ENCODE measurements at regions not wholly inside any gene's neighbourhood (a gene's known extent, or its start where the extent isn't known, plus 50 kb on each side); places are given as distances from the start of the nearest gene placed in this dataset.
"Not testable (repeated sequence)": the region's sequence is repeated elsewhere in the genome, so short reads cannot be mapped to it uniquely, and the experiment has no call there.

DNA sequence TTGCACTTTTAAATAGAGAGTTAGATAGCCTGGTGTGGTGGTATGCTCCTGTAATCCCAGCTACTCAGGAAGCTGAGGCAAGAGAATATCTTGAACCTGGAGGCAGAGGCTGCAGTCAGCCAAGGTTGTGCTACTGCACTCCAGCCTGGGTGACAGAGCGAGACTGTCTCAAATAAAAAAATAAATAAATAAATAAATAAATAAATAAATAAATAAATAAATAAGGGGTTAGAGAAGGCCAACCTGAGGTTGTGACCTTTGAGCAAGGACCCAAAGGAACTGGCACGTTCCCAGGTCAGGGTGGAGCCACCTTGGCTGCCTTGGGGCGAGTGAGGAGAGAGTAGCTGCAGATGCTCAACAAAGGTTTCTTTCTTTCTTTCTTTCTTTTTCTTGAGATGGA, 65.3 kb upstream of the TENM4 start:
- no peaks in the 10 kb centered on the region for H3K36me3 ChIP-seq
- TF ChIP-seq POLR2A (IDR thresholded peaks at IDR 0.05), result no peak
- DNase-seq, result no peak
- no peaks in the 10 kb centered on the region for H3K27me3 ChIP-seq
- H3K9me3 ChIP-seq, result no peaks in the 10 kb centered on the region
- no peak overlapping the region for H3K27ac ChIP-seq
- H3K4me1 ChIP-seq, result no peaks in the 10 kb centered on the region
- H3K4me3 ChIP-seq, result no peak overlapping the region

DNA sequence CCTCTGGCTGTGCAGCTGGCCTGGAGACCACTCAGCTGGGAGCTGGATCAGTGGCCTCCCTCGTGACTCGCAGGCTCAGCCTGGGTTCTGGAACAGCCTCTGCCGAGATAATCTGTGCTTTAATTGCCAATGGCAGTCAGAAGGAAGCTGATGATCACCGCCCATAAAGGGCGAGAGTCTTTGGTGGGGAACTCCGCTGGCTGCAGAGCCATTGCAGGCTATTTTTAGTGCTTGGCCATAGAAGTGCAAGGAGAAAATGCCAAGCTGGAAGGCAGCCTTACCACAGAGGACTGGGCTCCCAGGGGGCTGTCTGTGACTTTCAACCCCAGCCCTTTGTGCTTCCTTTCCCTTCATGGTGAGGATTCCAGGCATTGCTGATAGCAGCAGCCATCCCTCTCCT, 62.2 kb upstream of the TENM4 start:
- no peaks in the 10 kb centered on the region for H3K36me3 ChIP-seq
- no peaks in the 10 kb centered on the region for H3K27me3 ChIP-seq
- no peak overlapping the region for H3K4me3 ChIP-seq
- no peak overlapping the region for H3K27ac ChIP-seq
- no peak for TF ChIP-seq POLR2A (IDR thresholded peaks at IDR 0.05)
- TF ChIP-seq, protein P1, sequence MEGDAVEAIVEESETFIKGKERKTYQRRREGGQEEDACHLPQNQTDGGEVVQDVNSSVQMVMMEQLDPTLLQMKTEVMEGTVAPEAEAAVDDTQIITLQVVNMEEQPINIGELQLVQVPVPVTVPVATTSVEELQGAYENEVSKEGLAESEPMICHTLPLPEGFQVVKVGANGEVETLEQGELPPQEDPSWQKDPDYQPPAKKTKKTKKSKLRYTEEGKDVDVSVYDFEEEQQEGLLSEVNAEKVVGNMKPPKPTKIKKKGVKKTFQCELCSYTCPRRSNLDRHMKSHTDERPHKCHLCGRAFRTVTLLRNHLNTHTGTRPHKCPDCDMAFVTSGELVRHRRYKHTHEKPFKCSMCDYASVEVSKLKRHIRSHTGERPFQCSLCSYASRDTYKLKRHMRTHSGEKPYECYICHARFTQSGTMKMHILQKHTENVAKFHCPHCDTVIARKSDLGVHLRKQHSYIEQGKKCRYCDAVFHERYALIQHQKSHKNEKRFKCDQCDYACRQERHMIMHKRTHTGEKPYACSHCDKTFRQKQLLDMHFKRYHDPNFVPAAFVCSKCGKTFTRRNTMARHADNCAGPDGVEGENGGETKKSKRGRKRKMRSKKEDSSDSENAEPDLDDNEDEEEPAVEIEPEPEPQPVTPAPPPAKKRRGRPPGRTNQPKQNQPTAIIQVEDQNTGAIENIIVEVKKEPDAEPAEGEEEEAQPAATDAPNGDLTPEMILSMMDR (IDR thresholded peaks at IDR 0.05), result no peak
- H3K9me3 ChIP-seq, result no peaks in the 10 kb centered on the region
- H3K4me1 ChIP-seq, result no peaks in the 10 kb centered on the region
- no peak for DNase-seq

DNA sequence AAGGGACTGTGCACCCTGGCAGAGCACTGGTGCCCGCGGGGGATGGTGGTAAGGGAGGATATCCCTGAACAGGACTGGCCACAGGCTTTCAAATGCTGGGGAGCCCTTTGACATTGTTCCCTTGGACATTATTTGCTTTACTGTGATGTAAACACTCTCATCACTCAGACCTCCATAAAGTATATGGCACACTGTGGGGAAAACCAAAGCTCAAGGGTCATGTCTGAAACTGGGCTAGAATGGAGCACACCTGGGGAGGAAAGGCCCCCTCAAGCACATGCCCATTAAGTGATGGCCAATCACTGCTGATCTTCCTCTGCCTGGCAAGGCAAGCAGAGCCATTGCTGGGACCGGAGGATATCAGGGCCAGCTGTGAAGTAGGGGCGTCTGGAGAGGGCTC, 60.9 kb upstream of the TENM4 start:
- TF ChIP-seq, protein P1 (IDR thresholded peaks at IDR 0.05), result no peak
- no peak for TF ChIP-seq POLR2A (IDR thresholded peaks at IDR 0.05)
- H3K27me3 ChIP-seq, result no peaks in the 10 kb centered on the region
- no peaks in the 10 kb centered on the region for H3K4me1 ChIP-seq
- H3K9me3 ChIP-seq, result no peaks in the 10 kb centered on the region
- H3K36me3 ChIP-seq, result no peaks in the 10 kb centered on the region
- DNase-seq, result no peak
- H3K4me3 ChIP-seq, result no peak overlapping the region
- no peak overlapping the region for H3K27ac ChIP-seq

DNA sequence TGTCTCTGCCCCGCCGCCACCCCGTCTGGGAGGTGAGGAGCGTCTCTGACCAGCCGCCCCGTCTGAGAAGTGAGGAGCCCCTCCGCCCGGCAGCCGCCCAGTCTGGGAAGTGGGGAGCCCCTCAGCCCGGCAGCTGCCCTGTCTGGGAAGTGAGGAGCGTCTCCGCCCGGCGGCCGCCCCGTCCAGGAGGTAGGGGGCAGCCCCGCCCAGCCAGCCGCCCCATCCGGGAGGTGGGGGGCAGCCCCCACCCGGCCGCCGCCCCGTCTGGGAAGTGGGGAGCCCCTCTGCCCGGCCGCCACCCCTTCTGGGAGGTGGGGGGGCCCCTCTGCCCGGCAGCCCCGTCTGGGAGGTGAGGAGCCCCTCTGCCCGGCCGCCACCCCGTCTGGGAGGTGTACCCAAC, 59.1 kb upstream of the TENM4 start:
- not testable (repeated sequence) for H3K4me1 ChIP-seq, H3K4me3 ChIP-seq, DNase-seq, H3K9me3 ChIP-seq, H3K36me3 ChIP-seq, H3K27me3 ChIP-seq, H3K27ac ChIP-seq

DNA sequence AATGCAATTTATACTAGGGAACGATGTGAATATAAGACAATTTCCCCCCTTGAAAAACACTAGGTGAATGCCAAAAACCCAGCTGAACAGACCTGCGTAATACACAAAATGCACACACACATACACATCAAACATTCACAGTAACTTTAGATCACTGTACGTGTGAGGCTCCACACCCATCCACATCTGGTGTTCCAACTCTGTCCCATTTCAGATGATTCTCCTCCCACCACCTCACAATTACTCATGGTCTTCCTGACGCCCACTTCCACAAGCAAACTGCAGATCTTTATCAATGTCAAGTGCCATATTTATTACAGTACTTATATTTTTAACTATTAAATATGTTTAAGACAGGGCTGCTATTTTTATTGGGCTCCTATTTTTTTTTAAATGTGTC, 57.8 kb upstream of the TENM4 start:
- no peak for TF ChIP-seq POLR2A (IDR thresholded peaks at IDR 0.05)
- TF ChIP-seq, protein P1 (IDR thresholded peaks at IDR 0.05), result no peak

DNA sequence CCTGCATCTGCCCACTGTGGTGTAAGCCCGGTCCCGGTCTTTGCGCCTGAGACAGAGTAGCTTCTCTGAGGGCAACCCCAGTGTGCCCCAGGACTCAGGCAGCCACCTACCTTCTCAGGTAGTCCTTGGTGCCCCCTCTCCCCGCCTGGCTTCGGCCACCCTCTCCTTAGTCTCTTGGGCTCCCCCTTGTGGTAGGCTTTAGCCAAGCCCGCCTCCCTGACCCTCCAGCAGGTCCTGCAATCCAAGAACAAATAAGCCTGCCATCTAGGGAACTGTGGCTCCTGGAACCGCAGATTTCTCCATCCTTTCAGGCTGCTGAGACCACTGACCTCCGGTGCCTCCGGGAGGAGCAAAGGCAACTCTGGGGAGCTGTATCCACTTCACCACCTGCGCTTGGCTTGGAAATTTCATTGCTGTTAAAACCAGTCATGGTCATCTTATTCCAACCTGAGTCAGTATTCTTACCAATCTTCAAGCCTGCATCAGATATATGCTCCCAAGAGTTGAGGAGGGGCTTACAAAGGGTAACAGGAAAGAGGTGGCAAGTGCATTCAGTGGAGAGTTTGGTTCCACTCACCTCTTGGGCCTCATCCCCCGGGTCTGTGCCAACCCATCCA, 52.8 kb upstream of the TENM4 start:
- Histone ChIP-seq H3K4me1 (no peaks in the 10 kb centered on the region), H3K27ac (no peak overlapping the region), H3K9me3 (no peaks in the 10 kb centered on the region), H3K36me3 (no peaks in the 10 kb centered on the region), H3K27me3 (no peaks in the 10 kb centered on the region), H3K4me3 (no peak overlapping the region)
- TF ChIP-seq, protein P1 (IDR thresholded peaks at IDR 0.05), result peak; percentile 1 to 72 (median 47)
- no peak for TF ChIP-seq POLR2A (IDR thresholded peaks at IDR 0.05)
- DNase-seq, result peak; percentile 54 to 77 (median 61)

More for the DNA sequence above, 57.8 kb upstream of the TENM4 start:
- Histone ChIP-seq H3K27me3 (no peaks in the 10 kb centered on the region), H3K4me3 (no peak overlapping the region), H3K27ac (no peak overlapping the region), H3K9me3 (no peaks in the 10 kb centered on the region), H3K4me1 (no peaks in the 10 kb centered on the region), H3K36me3 (no peaks in the 10 kb centered on the region)
- no peak for DNase-seq

DNA sequence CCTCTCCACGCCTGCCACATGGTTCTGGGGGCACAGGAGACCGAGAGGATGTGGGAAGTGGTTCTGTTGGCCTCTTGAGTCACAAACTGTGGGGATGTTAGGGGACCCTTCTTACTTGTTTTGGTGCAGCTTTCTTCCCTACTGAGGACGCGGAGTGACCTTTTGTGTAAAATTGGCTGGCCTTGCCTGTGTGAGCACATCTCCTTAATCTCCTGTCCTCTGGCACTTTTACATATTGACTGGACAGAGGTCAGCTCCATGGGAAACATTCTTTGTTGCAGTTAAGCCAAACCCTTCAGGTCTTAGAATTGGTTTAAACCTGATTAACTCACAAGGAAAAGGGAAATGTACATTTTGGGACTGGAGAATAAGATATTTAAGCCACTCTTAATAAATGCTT, 51.2 kb upstream of the TENM4 start:
- H3K36me3 ChIP-seq, result no peaks in the 10 kb centered on the region
- no peak for DNase-seq
- TF ChIP-seq, protein P1 (IDR thresholded peaks at IDR 0.05), result no peak
- TF ChIP-seq POLR2A (IDR thresholded peaks at IDR 0.05), result no peak
- no peaks in the 10 kb centered on the region for H3K27me3 ChIP-seq
- no peaks in the 10 kb centered on the region for H3K4me1 ChIP-seq
- H3K4me3 ChIP-seq, result no peak overlapping the region
- no peak overlapping the region for H3K27ac ChIP-seq
- H3K9me3 ChIP-seq, result no peaks in the 10 kb centered on the region

All from Peyer's patch (tissue), 4 donors.